ENCODE measurements at regions not wholly inside any gene's neighbourhood (a gene's known extent, or its start where the extent isn't known, plus 50 kb on each side); places are given as distances from the start of the nearest gene placed in this dataset.
"Not testable (repeated sequence)": the region's sequence is repeated elsewhere in the genome, so short reads cannot be mapped to it uniquely, and the experiment has no call there.

GRCh38 chr7:68088879-68089278 lies 1092.2 kb downstream of the TYW1 start (continued):
- no peak for TF ChIP-seq ZSCAN4 (tag by site-specific recombination; IDR thresholded peaks at IDR 0.05)

- CTCF ChIA-PET; H3K4me1 ChIP-seq (ENCODE audit: control insufficient read depth, insufficient read depth, low read length); H3K27ac ChIP-seq (ENCODE audit: extremely low read depth, low read depth, low read length); POLR2A ChIA-PET; H3K36me3 ChIP-seq (ENCODE audit: control insufficient read depth in 2 of 2, insufficient read depth in 1 of 2, low read length in 2 of 2); H3K9me3 ChIP-seq (ENCODE audit: control insufficient read depth, insufficient read depth, low read depth, low read length); H3K4me3 ChIP-seq (ENCODE audit: low read depth, low read length): not testable (repeated sequence)
Observed at GRCh38 chr7:68090256-68090655, 1093.6 kb downstream of the TYW1 start.

- Histone ChIP-seq H3K36me3 (ENCODE audit: control insufficient read depth in 2 of 2, insufficient read depth in 1 of 2, low read length in 2 of 2) (no peaks in the 10 kb centered on the region), H3K9me3 (ENCODE audit: control insufficient read depth, insufficient read depth, low read depth, low read length) (no peaks in the 10 kb centered on the region), H3K4me3 (ENCODE audit: low read depth, low read length) (no peak overlapping the region), H3K4me1 (ENCODE audit: control insufficient read depth, insufficient read depth, low read length) (no peaks in the 10 kb centered on the region), H3K27ac (ENCODE audit: extremely low read depth, low read depth, low read length) (no peak overlapping the region)
- CTCF ChIA-PET, result no interaction called here
- POLR2A ChIA-PET, result no interaction called here
- TF ChIP-seq ZFP3 (tag by site-specific recombination; IDR thresholded peaks at IDR 0.05; ENCODE audit: low read depth), result no peak
- TF ChIP-seq ZNF19 (tag by site-specific recombination; IDR thresholded peaks at IDR 0.05; ENCODE audit: low read depth), result no peak
- no peak for TF ChIP-seq OSR2 (tag by site-specific recombination; IDR thresholded peaks at IDR 0.05)
- TF ChIP-seq ZNF366 (tag by site-specific recombination; conservative IDR thresholded peaks at IDR 0.05), result peak; percentile 32; the same call in 1 of the 2 replicates
Observed at GRCh38 chr7:68103319-68103718, 1106.7 kb downstream of the TYW1 start.

- Histone ChIP-seq H3K36me3 (ENCODE audit: control insufficient read depth in 2 of 2, insufficient read depth in 1 of 2, low read length in 2 of 2) (no peaks in the 10 kb centered on the region), H3K9me3 (ENCODE audit: control insufficient read depth, insufficient read depth, low read depth, low read length) (no peaks in the 10 kb centered on the region), H3K27ac (ENCODE audit: extremely low read depth, low read depth, low read length) (no peak overlapping the region), H3K4me3 (ENCODE audit: low read depth, low read length) (no peak overlapping the region), H3K4me1 (ENCODE audit: control insufficient read depth, insufficient read depth, low read length) (no peaks in the 10 kb centered on the region)
- ChIA-PET POLR2A (no interaction called here), CTCF (no interaction called here)
- no peak for TF ChIP-seq ZNF513 (tag by site-specific recombination; IDR thresholded peaks at IDR 0.05)
- no peak for TF ChIP-seq ZNF449 (tag by site-specific recombination; IDR thresholded peaks at IDR 0.05)
- TF ChIP-seq WT1 (tag by site-specific recombination; IDR thresholded peaks at IDR 0.05), result no peak
- TF ChIP-seq ZNF792 (tag by site-specific recombination; IDR thresholded peaks at IDR 0.05), result no peak
- no peak for TF ChIP-seq ZXDB (tag by site-specific recombination; IDR thresholded peaks at IDR 0.05)
- no peak for TF ChIP-seq MEIS1 (CRISPR knock-in tag; IDR thresholded peaks at IDR 0.05; ENCODE audit: borderline replicate concordance)
- no peak for TF ChIP-seq ZNF518A (tag by site-specific recombination; conservative IDR thresholded peaks at IDR 0.05; ENCODE audit: low read depth)
- no peak for TF ChIP-seq ZBTB10 (tag by site-specific recombination; IDR thresholded peaks at IDR 0.05)
- no peak for TF ChIP-seq ZNF2 (tag by site-specific recombination; IDR thresholded peaks at IDR 0.05)
- no peak for TF ChIP-seq ZNF473 (tag by site-specific recombination; IDR thresholded peaks at IDR 0.05)
- TF ChIP-seq SP7 (tag by site-specific recombination; IDR thresholded peaks at IDR 0.05), result no peak
- no peak for TF ChIP-seq ZNF843 (tag by site-specific recombination; IDR thresholded peaks at IDR 0.05)
- TF ChIP-seq OVOL3 (tag by site-specific recombination; IDR thresholded peaks at IDR 0.05), result no peak
- no peak for TF ChIP-seq ZFP37 (tag by site-specific recombination; IDR thresholded peaks at IDR 0.05)
Observed at GRCh38 chr7:68107261-68107660, 1110.6 kb downstream of the TYW1 start.

All from HEK293 (cell line).